Keratinocyte (primary cell): ENCODE measurements at regions not wholly inside any gene's neighbourhood (a gene's known extent, or its start where the extent isn't known, plus 50 kb on each side); places are given as distances from the start of the nearest gene placed in this dataset.

Source experiments
- CTCF ChIP-seq, 3 experiments: IDR thresholded peaks in 1 of 3; conservative IDR thresholded peaks in 1 of 3; optimal IDR thresholded peaks in 1 of 3; 2 replicates in 2 of 3; 3 replicates in 1 of 3; pipeline versions ENCODE3 to v1.5.1; 2011; ENCODE audit warnings: low read length in 3 of 3, mild to moderate bottlenecking in 3 of 3, moderate library complexity in 2 of 3, control low read depth in 1 of 3, inconsistent platforms in 1 of 3; ENCODE audit not compliant: insufficient read depth in 2 of 3; ENCODE audit errors: extremely low read depth in 1 of 3
- EZH2 ChIP-seq: IDR thresholded peaks from one replicate; pipeline ENCODE4 v1.6.1; 2012; ENCODE audit warnings: inconsistent platforms, mild to moderate bottlenecking, low read length, moderate library complexity

- TF ChIP-seq CTCF (optimal IDR thresholded peaks at IDR 0.05 in 1 of 3, IDR thresholded peaks at IDR 0.05 in 1 of 3, conservative IDR thresholded peaks at IDR 0.05 in 1 of 3; ENCODE audit: extremely low read depth in 1 of 3, insufficient read depth in 2 of 3, low read length in 3 of 3) (no peak), EZH2 (no peak)
Observed at GRCh38 chr16:22754577-22754976, 59.4 kb upstream of the HS3ST2 start.
